ENCODE measurements at regions not wholly inside any gene's neighbourhood (a gene's known extent, or its start where the extent isn't known, plus 50 kb on each side); places are given as distances from the start of the nearest gene placed in this dataset.

- no peak overlapping the region for H3K4me3 ChIP-seq
- H3K4me1 ChIP-seq: no peaks in the 10 kb centered on the region
- no peaks in the 10 kb centered on the region for H3K9me3 ChIP-seq
- no peak overlapping the region for H3K27ac ChIP-seq
- intact Hi-C loops (cut with DNase I): no loop called here
- TF ChIP-seq, protein P1, sequence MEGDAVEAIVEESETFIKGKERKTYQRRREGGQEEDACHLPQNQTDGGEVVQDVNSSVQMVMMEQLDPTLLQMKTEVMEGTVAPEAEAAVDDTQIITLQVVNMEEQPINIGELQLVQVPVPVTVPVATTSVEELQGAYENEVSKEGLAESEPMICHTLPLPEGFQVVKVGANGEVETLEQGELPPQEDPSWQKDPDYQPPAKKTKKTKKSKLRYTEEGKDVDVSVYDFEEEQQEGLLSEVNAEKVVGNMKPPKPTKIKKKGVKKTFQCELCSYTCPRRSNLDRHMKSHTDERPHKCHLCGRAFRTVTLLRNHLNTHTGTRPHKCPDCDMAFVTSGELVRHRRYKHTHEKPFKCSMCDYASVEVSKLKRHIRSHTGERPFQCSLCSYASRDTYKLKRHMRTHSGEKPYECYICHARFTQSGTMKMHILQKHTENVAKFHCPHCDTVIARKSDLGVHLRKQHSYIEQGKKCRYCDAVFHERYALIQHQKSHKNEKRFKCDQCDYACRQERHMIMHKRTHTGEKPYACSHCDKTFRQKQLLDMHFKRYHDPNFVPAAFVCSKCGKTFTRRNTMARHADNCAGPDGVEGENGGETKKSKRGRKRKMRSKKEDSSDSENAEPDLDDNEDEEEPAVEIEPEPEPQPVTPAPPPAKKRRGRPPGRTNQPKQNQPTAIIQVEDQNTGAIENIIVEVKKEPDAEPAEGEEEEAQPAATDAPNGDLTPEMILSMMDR (IDR thresholded peaks at IDR 0.05): no peak
- no peaks in the 10 kb centered on the region for H3K36me3 ChIP-seq
- no peaks in the 10 kb centered on the region for H3K27me3 ChIP-seq (ENCODE audit: low read depth)
- no peak for ATAC-seq
- no peak for DNase-seq
Observed at GRCh38 chr5:92568522-92568921, 1012.5 kb downstream of the NR2F1-AS1 start.

DNA sequence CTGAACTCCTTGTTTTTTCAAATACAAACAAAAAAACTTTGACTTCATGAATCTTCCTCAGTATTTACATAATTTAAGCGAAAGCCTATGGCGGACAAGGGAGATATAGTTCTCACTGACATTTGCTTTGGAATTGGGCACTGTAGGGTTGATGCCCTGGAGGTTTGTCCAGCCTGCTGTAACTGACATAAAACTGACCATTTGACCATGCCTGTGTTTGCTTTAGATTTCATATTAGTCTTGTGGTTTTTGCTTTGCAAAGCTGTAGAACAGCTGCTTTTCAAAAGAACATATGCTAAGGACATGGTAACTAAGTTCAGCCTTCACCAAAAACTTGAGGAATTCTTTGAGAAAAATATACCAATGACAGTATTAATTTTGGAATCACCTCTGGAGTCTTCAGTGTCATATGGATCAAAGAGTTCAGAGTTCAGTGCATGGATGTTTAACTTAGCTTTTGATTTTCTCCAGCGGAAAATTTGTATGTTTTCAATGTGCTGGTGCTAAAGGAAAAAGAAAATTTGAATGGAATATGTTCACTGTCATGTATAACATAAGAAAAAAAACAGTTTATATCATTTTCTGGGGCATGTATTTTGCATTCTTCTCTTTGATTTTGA, 1013.1 kb downstream of the NR2F1-AS1 start:
- Histone ChIP-seq H3K27me3 (ENCODE audit: low read depth) (no peaks in the 10 kb centered on the region), H3K4me3 (no peak overlapping the region), H3K27ac (no peak overlapping the region), H3K36me3 (no peaks in the 10 kb centered on the region), H3K9me3 (no peaks in the 10 kb centered on the region), H3K4me1 (no peaks in the 10 kb centered on the region)
- no peak for ATAC-seq
- TF ChIP-seq, protein P1 (IDR thresholded peaks at IDR 0.05): no peak
- intact Hi-C loops (cut with DNase I): no loop called here
- DNase-seq: no peak

- intact Hi-C loops (cut with DNase I): no loop called here
- no peaks in the 10 kb centered on the region for H3K9me3 ChIP-seq
Observed at GRCh38 chr5:92566113-92566786, 1014.8 kb downstream of the NR2F1-AS1 start.

GRCh38 chr5:92565673-92566072, 1015.3 kb downstream of the NR2F1-AS1 start:
- Histone ChIP-seq H3K9me3 (no peaks in the 10 kb centered on the region), H3K4me3 (no peak overlapping the region), H3K27me3 (ENCODE audit: low read depth) (no peaks in the 10 kb centered on the region), H3K36me3 (no peaks in the 10 kb centered on the region), H3K4me1 (no peaks in the 10 kb centered on the region), H3K27ac (no peak overlapping the region)
- TF ChIP-seq, protein P1 (IDR thresholded peaks at IDR 0.05): no peak
- no peak for DNase-seq
- intact Hi-C loops (cut with DNase I): no loop called here
- no peak for ATAC-seq

More at GRCh38 chr5:92566113-92566786, 1014.8 kb downstream of the NR2F1-AS1 start:
- DNase-seq: no peak
- TF ChIP-seq, protein P1 (IDR thresholded peaks at IDR 0.05): no peak
- Histone ChIP-seq H3K27me3 (ENCODE audit: low read depth) (no peaks in the 10 kb centered on the region), H3K27ac (no peak overlapping the region), H3K36me3 (no peaks in the 10 kb centered on the region), H3K4me1 (no peaks in the 10 kb centered on the region), H3K4me3 (no peak overlapping the region)
- ATAC-seq: no peak

DNA sequence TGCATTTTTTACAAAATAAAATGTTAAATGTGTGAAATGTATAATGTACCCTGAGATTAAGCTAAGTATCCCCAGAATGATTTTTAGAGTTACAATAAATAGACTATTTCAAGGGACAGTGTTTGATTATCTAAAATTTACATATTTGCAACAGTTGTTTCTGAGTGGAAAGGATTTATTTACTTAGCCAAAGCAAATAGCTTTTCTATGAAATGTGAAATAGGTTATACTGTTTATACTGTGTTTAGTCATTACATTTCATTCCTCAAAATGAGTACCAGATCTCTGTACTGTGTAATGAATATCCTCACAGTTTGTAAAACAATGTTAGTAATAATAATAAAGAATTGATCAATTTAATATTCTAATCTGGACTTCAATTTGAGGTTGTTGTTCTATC, 1019.0 kb downstream of the NR2F1-AS1 start:
- Histone ChIP-seq H3K4me1 (no peaks in the 10 kb centered on the region), H3K27me3 (ENCODE audit: low read depth) (no peaks in the 10 kb centered on the region), H3K36me3 (no peaks in the 10 kb centered on the region), H3K9me3 (no peaks in the 10 kb centered on the region), H3K4me3 (no peak overlapping the region), H3K27ac (no peak overlapping the region)
- intact Hi-C loops (cut with DNase I): no loop called here
- TF ChIP-seq, protein P1 (IDR thresholded peaks at IDR 0.05): no peak
- DNase-seq (no peak), ATAC-seq (no peak)

Data from lower lobe of right lung (tissue), 2 donors.